ENCODE measurements at regions not wholly inside any gene's neighbourhood (a gene's known extent, or its start where the extent isn't known, plus 50 kb on each side); places are given as distances from the start of the nearest gene placed in this dataset.
"Not testable (repeated sequence)": the region's sequence is repeated elsewhere in the genome, so short reads cannot be mapped to it uniquely, and the experiment has no call there.

DNA sequence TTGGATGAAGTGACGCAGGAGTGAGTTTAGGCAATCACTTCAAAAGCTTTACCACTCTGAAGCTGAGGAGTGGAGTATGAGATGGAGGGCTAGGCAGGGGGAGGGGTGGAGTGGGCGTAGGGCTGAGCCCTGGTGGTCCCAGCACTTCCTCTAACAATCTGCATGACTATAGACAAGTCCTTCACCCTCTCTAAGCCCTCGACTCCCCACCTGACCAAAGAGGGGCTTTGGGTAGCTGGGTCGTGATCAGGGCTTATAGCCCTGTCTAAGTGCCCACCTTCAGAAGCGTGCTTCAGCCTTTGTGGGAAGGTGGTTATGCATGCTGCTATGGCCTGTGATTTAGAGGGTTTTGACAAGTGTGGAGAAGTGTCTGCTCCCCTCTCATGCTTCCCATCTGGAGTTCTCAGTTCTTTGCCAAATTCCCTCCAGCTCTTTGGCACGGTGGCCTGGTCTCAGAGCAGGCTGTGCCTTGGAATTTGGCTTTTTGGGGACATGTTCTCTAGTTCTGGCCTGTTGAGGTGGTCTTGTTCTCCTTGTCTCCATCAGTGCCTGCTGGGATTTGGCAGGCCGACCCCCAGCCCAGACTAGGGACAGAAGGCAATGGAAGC, 53.0 kb downstream of the ACTBL2 start:
- ATAC-seq = no peak

DNA sequence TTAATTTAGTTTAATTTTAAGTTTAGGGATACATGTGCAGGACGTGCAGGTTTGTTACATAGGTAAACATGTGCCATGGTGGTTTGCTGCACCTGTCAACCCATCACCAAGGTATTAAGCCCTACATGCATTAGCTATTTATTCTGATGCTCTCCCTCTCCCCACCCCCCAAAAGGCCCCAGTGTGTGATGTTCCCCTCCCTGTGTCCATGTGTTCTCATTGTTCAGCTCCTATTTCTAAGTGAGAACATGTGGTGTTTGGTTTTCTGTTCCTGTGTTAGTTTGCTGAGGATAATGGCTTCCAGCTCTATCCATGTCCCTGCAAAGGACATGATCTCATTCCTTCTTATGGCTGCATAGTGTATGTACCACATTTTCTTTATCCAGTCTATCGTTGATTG, 53.6 kb downstream of the ACTBL2 start:
- ATAC-seq = not testable (repeated sequence)

DNA sequence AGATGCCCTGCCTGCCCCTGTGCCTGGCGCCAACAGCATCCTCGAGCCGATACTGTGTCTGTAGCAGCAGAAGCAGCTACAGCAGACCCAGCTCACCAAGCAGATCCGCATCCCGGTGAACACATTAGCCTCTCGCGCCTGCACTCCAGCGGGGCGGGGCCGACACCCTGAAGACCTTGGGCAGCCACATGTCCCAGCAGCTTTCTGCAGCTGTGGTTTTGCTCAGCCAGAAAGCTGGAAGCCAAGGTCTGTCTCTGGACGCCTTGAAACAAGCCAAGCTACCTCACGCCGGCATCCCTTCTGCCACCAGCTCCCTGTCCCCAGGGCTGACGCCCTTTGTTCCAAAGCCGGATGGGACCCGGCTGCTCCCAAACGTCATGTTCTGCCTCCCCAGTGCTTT, 59.6 kb downstream of the ACTBL2 start:
- ATAC-seq = no peak

DNA sequence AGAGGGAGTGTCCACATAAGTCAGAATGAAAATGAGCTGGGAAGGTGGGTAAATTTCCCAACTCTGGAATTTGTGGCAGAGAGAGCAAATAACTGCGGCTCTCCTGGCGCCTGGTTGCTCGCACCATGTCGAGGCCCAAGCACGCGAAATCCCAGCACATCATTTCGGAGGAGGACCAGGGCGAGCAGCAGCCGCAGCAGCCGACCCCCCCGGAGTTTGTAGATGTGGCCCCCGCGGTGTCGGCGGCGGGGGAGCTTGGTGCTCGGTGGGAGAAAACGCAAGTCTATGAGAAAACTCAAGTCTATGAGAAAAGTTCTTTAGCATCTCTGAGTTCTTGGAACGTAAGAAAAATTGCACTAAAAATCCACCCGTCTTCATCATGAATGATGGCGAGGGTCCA, 60.3 kb downstream of the ACTBL2 start:
- ATAC-seq = no peak

DNA sequence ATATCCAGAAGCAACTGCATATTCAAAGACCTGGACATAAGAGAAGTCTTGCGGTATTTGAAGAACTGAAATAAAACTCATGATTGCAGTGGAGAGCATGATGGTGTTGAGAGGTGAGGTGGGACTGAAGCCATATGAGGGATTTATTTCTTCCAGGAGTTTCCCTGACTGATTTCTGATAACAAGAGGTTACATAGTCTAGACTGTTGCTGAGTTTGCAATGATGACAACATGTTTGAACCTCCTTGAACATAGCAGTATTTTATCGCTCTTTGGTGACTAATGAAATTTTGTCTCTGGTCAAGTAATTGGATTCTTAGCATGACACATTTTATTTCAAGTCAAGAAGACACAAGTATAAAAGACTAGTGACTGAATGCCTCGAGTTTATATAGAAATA, 61.8 kb downstream of the ACTBL2 start:
- no peak for ATAC-seq

DNA sequence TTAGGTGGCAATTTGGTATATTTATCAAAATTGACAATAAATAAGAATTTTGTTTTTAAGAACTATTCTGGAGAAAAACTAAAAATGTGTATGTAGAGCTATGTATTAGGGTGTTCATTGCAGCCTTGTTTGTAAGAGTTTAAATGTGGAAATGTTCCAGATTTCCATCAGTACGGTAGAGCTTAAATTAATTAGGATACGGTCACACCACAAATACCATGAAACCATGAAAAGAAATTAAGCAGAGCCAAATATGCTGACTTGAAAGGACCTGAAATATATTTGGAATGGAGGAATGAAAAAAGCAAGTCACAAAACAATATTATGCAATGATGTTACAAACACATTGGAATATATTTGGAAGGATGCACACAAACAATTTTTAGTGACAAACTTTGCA, 64.6 kb downstream of the ACTBL2 start:
- no peak for ATAC-seq

DNA sequence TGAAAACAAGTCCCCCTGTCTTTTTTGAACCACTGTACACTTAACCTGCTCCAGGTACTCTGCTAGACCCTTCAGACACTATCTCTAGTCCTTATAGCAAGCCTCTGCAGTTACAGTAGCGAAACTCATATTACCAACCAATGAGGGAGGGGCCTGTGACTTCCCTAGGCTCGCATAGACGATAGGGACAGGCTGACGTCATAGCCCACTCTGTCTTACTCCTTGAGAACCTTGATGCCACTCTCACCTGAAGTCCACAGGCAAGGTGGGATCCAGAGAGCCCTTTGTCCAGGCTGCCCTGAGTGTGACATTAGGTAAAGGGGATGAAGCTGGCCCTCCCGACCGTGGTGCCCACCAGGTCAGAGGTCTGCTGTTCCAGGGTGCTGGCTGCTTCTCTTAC, 65.3 kb downstream of the ACTBL2 start:
- no peak for ATAC-seq

DNA sequence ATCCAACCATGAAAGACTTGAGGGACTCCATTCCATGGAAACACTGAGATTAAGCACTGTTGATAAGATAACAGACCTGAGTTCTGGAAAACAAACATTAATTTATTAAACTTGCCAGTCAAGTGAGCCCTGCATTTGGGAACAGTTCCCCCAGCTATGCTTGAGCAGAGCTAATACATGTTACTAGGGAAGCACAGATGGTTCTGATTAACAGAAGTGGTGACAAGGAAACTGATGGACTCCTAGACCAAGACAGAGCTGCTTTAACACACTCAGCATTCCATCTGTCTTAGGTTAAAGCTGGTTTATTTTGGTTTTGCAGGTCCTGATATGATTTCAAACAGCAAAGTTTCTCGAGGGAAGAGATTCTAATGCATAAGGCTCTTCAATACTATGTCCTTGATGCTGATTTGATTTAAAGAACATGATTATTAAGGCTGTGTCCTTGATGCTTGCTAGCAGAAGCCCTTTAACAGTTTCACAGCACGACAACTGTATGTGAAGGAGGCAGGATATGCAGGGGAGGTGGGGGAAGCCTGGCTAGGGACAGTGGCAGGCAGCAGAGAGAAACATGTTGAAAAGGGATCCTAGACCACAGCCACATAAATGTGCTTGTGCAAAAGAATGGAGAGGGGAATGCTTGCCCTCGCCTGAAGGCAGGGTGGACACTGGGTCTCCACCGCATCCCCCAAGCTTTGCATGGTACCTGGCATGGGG, 66.2 kb downstream of the ACTBL2 start:
- ATAC-seq = no peak

DNA sequence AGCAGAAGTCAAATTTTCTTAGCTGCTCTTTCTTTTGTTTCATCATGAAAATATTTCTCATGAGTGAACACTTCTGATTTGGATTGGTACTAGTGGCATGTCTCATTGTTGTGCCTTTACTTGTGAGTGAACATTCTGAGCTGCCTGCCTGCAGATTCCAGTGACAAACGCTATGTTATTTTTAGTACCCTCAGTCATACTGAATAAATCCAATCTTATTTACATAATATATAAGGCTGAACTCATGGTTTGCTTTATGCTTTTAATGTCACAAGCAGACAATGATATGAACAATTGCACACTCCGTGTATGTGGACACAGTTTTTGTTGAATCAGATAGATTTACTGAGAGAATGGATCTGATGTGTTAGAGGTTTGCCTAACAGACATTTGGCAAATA, 67.8 kb downstream of the ACTBL2 start:
- ATAC-seq = no peak

DNA sequence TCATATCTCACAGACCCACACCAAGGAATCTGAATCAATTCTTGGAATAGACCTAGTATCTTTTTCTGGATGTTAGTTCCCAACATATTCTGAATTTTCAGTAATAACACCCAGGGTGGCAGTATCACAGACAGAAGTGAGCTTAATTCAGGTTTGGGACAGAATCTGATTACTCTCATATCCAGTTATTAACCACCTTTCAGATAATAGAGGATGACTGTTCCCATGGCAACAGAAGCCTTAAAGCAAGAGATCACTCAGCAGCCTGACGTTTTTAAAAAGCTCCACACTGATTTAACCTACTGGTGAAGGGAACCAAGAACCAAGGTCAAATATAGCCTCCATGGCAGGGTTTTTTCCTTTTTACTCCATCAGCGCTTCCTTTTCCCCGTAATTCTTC, 68.4 kb downstream of the ACTBL2 start:
- ATAC-seq = no peak

DNA sequence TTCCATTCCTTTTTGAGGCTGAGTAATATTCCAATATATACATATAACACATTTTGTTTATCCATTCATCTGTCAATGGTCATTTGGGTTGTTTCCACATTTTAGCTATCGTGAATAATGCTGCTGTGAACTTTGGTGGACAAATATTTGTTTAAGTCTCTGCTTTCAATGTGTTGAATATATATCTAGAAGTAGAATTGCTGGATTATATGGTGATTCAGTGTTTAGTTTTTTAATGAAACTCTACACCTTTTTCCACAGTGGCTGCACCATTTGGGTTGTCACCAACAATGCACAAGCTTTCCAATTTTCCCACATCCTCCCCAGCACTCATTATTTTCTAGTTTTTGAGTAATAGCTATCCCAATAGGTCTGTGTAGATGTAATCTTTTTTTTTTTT, 69.5 kb downstream of the ACTBL2 start:
- ATAC-seq = no peak

DNA sequence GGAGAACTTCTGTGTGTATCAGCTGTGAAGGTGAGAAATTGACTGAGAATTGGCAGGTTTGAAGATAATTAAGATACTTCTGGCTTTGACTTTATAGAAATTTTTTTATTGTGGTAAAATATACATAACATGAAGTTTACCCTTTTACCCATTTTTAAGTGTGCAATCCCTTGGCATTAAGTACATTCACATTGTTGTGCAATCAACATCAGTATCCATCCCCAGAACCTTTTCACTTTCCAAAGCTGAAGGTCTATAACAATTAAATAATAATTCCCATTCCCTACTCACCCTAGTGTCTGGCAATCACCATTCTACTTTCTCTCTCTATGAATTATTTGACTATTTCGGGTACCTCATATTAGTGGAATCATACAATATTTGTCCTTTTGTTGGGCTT, 69.9 kb downstream of the ACTBL2 start:
- ATAC-seq = no peak

DNA sequence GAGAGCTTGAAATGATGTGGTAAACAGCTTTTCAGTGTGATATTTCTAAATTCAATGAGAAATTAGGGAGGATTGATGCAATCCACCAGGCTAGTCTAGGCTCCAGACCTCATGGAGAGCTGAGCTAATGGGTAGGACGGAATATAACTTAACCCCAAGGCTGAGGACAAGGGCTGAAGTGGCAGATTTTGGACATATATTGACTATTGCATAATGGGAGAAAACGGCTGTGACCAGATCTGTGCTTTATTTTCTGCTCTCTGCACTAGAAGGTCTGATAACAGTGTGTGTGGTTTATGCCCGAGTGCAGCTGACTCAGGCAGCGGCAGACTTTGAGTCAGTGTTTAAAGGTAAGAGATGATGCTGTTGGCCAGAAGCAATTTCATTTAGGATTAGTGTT, 70.6 kb downstream of the ACTBL2 start:
- ATAC-seq = no peak

DNA sequence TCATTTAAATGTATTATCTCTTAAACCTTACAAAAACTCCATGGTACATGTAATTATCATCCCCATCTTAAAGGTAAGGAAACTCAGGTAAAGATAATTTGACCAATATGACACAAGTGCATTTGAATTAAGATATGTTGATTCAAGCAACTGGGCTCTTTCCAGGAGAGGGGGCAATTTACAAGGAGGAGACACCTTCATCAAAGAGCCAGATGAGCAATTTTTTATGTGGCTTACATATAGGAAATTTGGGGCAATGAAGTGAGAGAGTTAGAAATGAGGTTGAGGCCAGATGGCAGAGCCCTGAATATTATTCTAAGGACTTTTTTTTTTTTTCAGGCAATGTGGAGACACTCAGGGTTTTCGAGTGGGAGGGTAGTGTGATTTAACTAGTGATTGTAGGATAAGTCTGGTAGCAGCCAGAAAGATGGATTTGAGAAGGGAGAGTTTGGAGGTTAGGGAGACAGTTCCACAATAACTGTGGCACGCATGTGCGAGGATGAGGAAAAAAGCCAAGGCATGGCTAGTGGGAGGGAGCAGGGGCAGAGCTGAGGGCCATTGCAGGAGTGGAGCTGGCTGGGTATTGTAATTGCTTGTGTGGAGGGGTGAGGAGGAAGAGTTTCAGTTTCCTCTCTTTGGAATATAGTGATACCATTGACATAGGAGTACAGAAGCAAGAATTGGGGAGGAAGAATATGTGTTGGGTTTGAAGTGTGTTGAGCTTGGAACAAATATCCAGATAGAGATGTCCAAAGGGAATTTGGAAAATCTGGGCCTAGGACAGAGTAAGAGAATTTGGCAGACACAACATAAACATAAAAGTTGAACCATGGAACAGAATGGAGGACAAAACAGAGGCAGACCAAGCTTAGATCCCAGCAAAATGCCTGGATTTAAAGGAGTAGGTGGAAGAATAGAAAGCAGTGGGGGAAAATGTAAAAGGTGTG, 72.0 kb downstream of the ACTBL2 start:
- ATAC-seq = no peak

DNA sequence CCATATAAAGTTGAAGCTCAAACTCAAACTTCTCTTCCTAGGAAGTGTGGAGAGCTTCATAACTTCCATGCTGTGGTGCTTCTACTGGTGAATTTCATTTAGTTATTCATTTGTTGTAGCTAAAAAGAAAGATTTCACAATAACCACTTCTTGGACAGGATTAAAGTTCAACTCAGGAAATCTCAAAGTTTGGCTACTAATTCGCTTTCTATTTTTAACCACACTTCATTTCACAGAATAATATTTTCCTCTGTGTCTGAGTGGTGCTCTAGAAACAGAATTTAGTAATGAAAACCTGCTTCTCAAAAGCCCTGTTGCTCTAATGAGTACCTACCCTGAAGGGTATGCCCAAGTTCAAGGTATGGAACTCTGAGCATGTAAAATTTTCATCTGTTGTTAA, 73.9 kb downstream of the ACTBL2 start:
- no peak for ATAC-seq

DNA sequence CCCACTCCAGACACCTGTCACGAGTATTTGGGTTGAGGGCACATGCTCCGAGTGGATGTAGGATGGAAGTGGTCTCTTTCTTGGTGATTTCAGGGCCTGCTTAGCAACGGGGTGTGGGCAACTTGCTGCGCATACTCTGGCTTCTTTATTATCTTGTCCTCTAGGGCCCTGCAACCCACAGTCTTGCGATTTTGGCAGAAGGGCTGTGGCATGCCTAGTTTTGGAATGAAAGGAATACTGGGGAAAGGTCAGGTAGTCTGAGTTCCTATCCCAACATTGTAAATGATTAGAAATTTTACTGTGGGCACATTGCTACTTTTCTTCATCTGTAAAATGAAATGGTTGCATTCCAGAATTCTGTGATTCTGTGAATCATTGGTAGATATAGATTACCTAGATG, 74.3 kb downstream of the ACTBL2 start:
- no peak for ATAC-seq

DNA sequence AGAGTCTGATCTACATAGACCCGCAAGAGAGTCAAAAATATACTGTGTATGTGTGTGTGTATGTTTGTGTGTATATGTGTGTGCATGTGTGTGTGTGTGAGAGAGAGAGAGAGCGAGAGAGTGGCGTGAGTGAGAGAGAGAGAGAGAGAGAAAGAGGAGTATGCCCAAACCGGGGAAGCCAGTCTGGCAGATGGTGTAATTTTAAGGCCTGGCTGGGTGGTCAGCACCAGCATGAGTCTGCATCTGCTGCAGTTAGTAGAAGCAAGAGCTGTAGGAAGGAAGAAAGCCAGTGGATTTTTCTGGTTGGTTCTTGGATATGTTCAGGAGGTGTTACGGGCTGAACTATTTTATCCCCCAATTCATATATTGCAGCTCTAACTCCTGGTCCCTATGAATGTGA, 75.2 kb downstream of the ACTBL2 start:
- ATAC-seq = no peak

DNA sequence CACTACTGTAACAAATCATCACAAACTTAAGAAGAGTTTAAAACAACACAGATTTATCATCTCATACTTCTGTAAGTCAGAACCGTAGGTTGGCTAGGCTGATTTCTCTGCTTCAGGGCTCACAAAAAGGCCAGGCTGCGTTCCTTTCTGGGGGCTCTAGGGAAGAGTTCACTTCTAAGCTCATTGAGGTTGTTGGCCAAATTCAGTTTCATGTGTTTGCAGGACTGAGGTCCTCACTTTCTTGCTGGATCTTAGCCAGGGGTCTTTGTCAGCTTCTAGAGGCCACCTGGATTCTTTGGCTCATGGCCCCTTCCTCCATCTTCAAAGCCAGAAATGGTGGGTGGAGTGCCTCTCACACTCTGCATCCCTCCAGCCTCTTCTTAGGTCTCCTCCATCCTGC, 76.0 kb downstream of the ACTBL2 start:
- ATAC-seq = no peak

DNA sequence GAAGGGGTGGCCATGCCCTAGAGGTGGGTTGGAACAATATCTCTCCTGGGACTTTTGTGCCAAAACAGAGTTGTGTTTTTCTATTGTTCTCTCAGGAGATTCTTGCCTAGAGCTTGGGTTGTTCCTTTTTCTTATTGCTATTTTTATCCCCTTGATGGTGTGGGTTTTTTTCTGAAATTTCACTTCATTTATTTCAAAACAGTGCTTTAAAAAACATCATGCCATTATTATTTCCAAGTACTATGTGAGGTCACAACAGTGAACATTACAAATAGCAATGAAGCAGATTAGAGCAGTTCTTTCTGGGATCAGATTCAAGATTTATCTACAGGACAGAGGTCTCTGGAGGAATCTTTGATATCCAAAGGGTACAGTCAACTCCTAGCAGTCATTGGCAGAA, 76.6 kb downstream of the ACTBL2 start:
- ATAC-seq = no peak

DNA sequence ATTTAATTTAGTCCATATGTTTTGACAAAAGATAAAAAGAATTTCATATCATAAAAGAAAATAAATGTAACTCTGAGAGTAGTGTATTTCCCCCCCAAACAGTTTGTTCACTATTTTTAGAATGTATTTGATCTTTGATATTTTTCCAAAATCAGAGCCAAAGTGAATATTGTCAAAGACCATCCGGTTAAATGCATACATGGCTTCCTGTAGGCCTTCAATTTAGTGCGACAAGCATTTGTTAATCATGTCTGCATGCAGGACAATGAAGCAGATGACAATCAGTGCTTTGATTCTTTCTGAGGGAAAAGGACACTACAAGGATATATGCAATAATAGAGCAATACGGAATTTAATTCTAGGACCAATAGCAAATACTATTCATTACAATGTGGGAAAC, 79.8 kb downstream of the ACTBL2 start:
- no peak for ATAC-seq

DNA sequence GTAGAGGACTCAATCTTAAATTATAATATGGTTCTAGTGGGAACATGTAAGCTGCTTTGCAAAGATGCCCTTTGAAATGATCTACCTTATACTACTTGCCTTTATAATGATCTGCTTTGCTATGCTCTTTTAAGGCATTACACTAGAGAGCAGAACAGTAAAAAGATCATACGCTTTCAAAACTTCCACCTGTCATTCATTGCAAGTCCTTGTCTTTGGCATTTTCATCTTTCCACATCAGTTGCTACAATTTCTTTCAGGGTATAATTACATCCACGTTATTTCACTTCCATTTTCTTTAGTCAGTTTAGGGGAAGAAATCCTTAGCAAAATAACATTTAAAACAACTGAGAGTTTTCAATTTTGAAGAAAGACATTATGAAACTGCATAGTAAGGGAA, 80.3 kb downstream of the ACTBL2 start:
- no peak for ATAC-seq

DNA sequence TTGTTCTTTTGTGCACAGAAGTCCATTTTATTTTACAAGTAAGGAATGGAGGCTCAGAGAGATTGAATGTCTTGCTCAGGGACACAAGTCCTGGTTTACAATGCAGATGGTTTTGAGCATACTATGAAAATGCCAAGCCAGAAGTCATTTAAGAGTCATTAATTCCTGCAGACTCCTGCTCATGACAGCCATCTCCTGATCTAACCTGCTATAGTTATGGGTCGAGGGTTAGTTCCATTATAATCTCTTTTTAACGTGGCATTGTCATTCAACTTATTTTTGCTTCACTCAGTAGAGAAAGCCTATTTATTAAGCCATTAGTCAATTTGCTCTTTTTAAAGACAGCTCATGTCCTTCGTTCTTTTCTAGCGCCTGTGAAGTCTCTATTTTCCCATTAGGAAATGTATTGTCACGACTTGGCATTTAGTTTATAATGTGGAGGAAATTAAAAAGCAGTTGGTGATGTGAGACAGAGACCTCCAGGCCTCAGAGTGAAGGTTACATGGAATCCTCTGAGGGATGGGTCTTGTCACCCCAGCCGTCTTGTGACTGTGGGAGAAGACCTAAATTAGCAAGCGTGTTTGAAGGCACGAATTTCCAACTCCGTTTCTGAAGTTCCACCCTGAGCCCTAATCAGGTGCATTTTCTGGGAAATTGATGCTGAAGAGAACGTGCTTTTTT, 84.1 kb downstream of the ACTBL2 start:
- no peak for ATAC-seq

DNA sequence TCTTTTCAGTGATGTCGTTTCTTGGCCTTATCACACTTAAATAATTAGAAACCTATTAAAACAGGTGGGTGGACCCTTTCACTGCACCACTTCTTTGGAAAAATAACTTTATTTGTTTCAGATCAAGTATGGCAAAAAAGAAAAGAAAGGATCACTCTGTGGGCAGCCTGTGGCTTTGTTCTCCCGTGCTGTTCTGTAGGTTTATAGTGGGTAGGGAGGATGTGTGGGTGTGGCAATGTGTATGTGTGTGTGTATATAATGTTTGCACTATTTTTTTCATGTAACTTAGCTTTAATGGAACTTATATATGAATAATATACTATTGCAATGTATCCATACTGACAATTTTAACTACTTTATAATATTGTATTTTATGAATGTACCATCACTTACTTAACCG, 85.9 kb downstream of the ACTBL2 start:
- ATAC-seq = no peak
